Loucy (cell line): ENCODE measurements at regions not wholly inside any gene's neighbourhood (a gene's known extent, or its start where the extent isn't known, plus 50 kb on each side); places are given as distances from the start of the nearest gene placed in this dataset.
"Not testable (repeated sequence)": the region's sequence is repeated elsewhere in the genome, so short reads cannot be mapped to it uniquely, and the experiment has no call there.

Experiments used
- H2AFZ ChIP-seq: fragments of 200-600 bp; sonication (generic); 2 replicates; pipeline ENCODE4 v1.6.0; 2016; ENCODE audit warnings: antibody characterized with exemption, mild to moderate bottlenecking, low read length, moderate library complexity
- H3F3A ChIP-seq: fragments of 200-600 bp; 2 replicates; pipeline ENCODE4 v1.6.0; 2016; ENCODE audit warnings: antibody characterized with exemption, low read depth, mild to moderate bottlenecking
- H3K27me3 ChIP-seq: fragments of 200-600 bp; sonication (generic); 2 replicates; pipeline ENCODE4 v1.6.1; 2014; ENCODE audit warnings: low read length, mild to moderate bottlenecking; ENCODE audit not compliant: insufficient read depth, poor library complexity, severe bottlenecking
- H3K36me3 ChIP-seq: fragments of 200-600 bp; sonication (generic); 2 replicates; pipeline ENCODE4 v1.6.1; 2016; ENCODE audit warnings: low read length; ENCODE audit not compliant: insufficient read depth
- H3K4me1 ChIP-seq: fragments of 200-600 bp; sonication (generic); 2 replicates; pipeline ENCODE4 v1.5.1; 2014; ENCODE audit warnings: low read length, mild to moderate bottlenecking; ENCODE audit not compliant: insufficient read depth, poor library complexity, severe bottlenecking
- H3K4me2 ChIP-seq: fragments of 200-600 bp; sonication (generic); 2 replicates; pipeline ENCODE4 v1.6.0; 2014; ENCODE audit warnings: antibody characterized with exemption, low read length, low read depth, mild to moderate bottlenecking; ENCODE audit not compliant: poor library complexity, severe bottlenecking
- H3K4me3 ChIP-seq: fragments of 200-600 bp; sonication (generic); 2 replicates; pipeline ENCODE4 v1.5.1; 2014; ENCODE audit warnings: low read length, mild to moderate bottlenecking, mixed read lengths; ENCODE audit not compliant: poor library complexity, severe bottlenecking
- H3K79me2 ChIP-seq: fragments of 200-600 bp; sonication (generic); 2 replicates; pipeline ENCODE4 v1.6.1; 2014; ENCODE audit warnings: low read length; ENCODE audit not compliant: insufficient read depth
- H3K9ac ChIP-seq: fragments of 200-600 bp; sonication (generic); 2 replicates; pipeline ENCODE4 v1.6.0; 2014; ENCODE audit warnings: mild to moderate bottlenecking, low read depth, low read length, moderate library complexity; ENCODE audit not compliant: poor library complexity, severe bottlenecking
- H3K9me2 ChIP-seq: fragments of 200-600 bp; sonication (generic); replicated peaks from 2 replicates; pipeline ENCODE4 v1.6.1; 2016; ENCODE audit warnings: low read depth, low read length, mixed read lengths
- H3K9me3 ChIP-seq: fragments of 200-600 bp; sonication (generic); 2 replicates; pipeline ENCODE4 v1.6.1; 2014; ENCODE audit warnings: mild to moderate bottlenecking, antibody characterized with exemption, low read length, low read depth; ENCODE audit not compliant: insufficient read depth
- H4K20me1 ChIP-seq: fragments of 200-600 bp; sonication (generic); 2 replicates; pipeline ENCODE4 v1.6.0; 2014; ENCODE audit warnings: antibody characterized with exemption, low read length, mild to moderate bottlenecking; ENCODE audit not compliant: insufficient read depth, poor library complexity, severe bottlenecking
- EZH2phosphoT487 ChIP-seq: fragments of 200-600 bp; IDR thresholded peaks from 2 replicates; pipeline ENCODE4 v1.6.1; 2018; ENCODE audit warnings: antibody characterized with exemption, mild to moderate bottlenecking, moderate library complexity, borderline replicate concordance
- TF ChIP-seq, protein P1 (sequence below): fragments of 200-600 bp; sonication (generic); conservative IDR thresholded peaks from 2 replicates; pipeline ENCODE4 v1.5.1; 2014; ENCODE audit warnings: mild to moderate bottlenecking, antibody characterized with exemption, low read length

DNA sequence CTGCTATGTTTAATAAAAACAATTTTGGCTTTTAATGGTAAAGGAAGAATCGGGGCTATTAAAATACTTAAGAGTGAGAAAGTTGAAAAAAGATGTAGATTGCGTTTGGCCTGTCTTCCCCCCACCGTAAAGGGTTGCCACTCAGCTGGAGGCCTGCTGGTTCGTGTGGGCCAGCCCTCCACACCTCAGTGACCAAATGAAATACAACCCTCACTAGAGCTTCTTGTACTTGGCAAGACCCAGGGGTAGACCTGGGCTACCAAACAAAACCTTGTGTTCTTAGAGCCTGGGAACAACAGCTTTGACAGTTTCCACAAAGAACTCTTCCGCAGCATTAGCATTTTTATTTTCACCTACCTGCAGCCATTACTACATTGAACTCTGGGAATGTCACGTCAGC is 152.8 kb upstream of the PABPC3 start:
- H3F3A ChIP-seq, result no peaks in the 10 kb centered on the region
- H3K9ac ChIP-seq, result no peak overlapping the region
- peaks cover 22% of the 10 kb centered on the region for H3K4me1 ChIP-seq
- no peaks in the 10 kb centered on the region for H3K9me3 ChIP-seq
- no peaks in the 10 kb centered on the region for H3K9me2 ChIP-seq
- H2AFZ ChIP-seq, result no peak overlapping the region
- no peak overlapping the region for H3K4me3 ChIP-seq
- H3K36me3 ChIP-seq, result no peaks in the 10 kb centered on the region
- H3K79me2 ChIP-seq, result no peaks in the 10 kb centered on the region
- no peaks in the 10 kb centered on the region for H4K20me1 ChIP-seq
- H3K4me2 ChIP-seq, result no peak overlapping the region
- TF ChIP-seq, protein P1, sequence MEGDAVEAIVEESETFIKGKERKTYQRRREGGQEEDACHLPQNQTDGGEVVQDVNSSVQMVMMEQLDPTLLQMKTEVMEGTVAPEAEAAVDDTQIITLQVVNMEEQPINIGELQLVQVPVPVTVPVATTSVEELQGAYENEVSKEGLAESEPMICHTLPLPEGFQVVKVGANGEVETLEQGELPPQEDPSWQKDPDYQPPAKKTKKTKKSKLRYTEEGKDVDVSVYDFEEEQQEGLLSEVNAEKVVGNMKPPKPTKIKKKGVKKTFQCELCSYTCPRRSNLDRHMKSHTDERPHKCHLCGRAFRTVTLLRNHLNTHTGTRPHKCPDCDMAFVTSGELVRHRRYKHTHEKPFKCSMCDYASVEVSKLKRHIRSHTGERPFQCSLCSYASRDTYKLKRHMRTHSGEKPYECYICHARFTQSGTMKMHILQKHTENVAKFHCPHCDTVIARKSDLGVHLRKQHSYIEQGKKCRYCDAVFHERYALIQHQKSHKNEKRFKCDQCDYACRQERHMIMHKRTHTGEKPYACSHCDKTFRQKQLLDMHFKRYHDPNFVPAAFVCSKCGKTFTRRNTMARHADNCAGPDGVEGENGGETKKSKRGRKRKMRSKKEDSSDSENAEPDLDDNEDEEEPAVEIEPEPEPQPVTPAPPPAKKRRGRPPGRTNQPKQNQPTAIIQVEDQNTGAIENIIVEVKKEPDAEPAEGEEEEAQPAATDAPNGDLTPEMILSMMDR, result no peak
- no peak for TF ChIP-seq EZH2phosphoT487
- H3K27me3 ChIP-seq, result no peaks in the 10 kb centered on the region

DNA sequence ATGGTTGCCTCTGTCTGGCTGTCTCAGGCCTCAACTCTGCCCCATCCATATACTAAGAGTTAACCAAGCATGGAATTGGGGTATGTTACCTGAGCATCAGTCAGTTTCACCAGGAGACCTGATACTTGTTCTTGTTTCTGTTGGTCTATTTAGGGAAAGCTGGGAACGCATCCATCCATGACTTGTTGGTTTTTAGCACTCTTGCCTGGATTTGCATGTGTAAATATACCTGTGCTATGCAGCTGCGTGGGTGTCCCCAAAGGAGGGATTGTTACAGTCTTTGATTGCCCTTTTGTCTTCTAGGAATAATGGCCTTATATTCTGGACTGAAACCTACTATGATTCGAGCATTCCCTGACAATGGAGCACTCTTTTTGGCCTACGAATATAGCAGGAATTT is 151.9 kb upstream of the PABPC3 start:
- H4K20me1 ChIP-seq, H3K9me3 ChIP-seq, H2AFZ ChIP-seq, H3K27me3 ChIP-seq, H3K4me3 ChIP-seq, H3K36me3 ChIP-seq, H3F3A ChIP-seq, H3K79me2 ChIP-seq, H3K9ac ChIP-seq, H3K4me2 ChIP-seq, H3K9me2 ChIP-seq: not testable (repeated sequence)
- H3K4me1 ChIP-seq, result peaks cover 16% of the 10 kb centered on the region

DNA sequence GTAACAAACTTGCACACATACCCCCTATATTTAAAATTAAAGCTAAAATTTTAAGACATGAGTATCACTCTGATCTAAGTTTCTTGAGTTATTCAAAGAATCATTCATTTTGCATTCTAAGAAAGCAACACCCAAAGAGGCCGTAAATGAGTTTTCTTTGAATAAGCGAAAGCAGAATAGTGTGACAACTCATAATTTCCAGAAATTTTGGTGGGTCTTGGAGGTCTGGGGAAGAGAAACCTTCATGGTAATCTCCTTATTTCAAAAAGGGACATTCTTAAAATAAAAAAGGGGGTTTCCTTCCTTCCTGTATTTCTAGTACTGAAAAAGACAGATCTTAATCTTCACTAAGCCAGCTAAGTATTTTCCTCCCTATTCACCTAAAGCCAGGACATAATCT is 147.0 kb upstream of the PABPC3 start:
- peak overlapping the region; percentile 48 for H3K4me2 ChIP-seq
- H3K36me3 ChIP-seq, H3K9ac ChIP-seq, H3K27me3 ChIP-seq, H3K9me2 ChIP-seq, H3K9me3 ChIP-seq, H2AFZ ChIP-seq, H3K4me3 ChIP-seq, H4K20me1 ChIP-seq, H3F3A ChIP-seq, H3K79me2 ChIP-seq: not testable (repeated sequence)
- H3K4me1 ChIP-seq, result peaks cover 14% of the 10 kb centered on the region

DNA sequence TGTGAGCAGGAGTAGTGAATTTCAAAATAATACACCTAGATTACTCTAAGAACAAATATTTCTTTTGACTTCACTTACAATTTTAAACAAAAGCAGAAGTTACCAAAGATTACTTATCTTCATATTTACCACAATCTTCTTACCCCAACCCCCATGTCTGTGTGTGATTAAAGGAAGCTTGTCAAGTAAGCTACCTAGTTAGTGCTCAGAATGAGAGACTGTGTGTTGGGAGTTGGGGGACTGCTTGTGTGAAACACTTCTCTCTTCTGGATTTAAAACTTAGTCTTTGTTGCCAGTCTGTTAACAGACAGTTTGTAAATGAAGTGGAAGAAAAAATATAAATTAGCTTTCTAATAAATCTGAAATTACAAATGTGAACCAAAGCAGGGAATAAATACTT is 145.3 kb upstream of the PABPC3 start:
- Histone ChIP-seq H3K4me2 (peak overlapping the region; percentile 31), H3K4me1 (peaks cover 14% of the 10 kb centered on the region)
- not testable (repeated sequence) for H3K9me3 ChIP-seq, H3K4me3 ChIP-seq, H2AFZ ChIP-seq, H3K27me3 ChIP-seq, H4K20me1 ChIP-seq, H3K36me3 ChIP-seq, H3F3A ChIP-seq, H3K9ac ChIP-seq, H3K79me2 ChIP-seq, H3K9me2 ChIP-seq

DNA sequence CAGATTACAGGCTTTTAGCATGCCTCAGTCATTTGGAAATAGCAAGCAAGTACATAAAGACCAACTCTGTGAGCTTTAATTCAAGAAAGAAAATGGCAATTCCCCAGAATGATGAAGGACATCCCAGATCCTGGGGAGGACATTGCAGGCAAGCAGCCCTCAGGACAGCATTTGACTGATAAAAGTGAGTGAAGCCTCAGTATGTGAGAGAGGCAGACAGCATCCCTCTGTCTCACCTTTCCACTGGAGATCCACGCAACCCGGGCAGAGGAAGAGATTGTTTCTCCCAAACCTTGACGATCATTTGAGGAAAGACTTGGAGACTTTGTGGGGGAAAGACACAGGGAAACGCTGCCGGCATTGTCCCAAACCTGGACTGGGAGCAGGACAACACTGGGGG is 128.0 kb upstream of the PABPC3 start:
- H3K9me2 ChIP-seq, H3K4me3 ChIP-seq, H2AFZ ChIP-seq, H3F3A ChIP-seq, H3K4me1 ChIP-seq, H4K20me1 ChIP-seq, H3K27me3 ChIP-seq, H3K36me3 ChIP-seq, H3K9me3 ChIP-seq, H3K4me2 ChIP-seq, H3K9ac ChIP-seq, H3K79me2 ChIP-seq: not testable (repeated sequence)
